HUES48 (cell line): ENCODE measurements at regions not wholly inside any gene's neighbourhood (a gene's known extent, or its start where the extent isn't known, plus 50 kb on each side); places are given as distances from the start of the nearest gene placed in this dataset.

Experiments used
- H3K27ac ChIP-seq: one replicate; pipeline ENCODE4 v1.7.0; 2013; ENCODE audit warnings: low read depth, low read length, inconsistent platforms
- H3K27me3 ChIP-seq: 2 replicates; pipeline ENCODE4 v1.6.1; 2013; ENCODE audit warnings: mild to moderate bottlenecking, low read length; ENCODE audit not compliant: control insufficient read depth, insufficient read depth
- H3K36me3 ChIP-seq: 2 replicates; pipeline ENCODE4 v1.6.1; 2013; ENCODE audit warnings: low read length; ENCODE audit not compliant: control insufficient read depth, insufficient read depth
- H3K4me1 ChIP-seq: 2 replicates; pipeline ENCODE4 v1.6.1; 2013; ENCODE audit warnings: mild to moderate bottlenecking, low read length; ENCODE audit not compliant: control insufficient read depth, insufficient read depth
- H3K4me3 ChIP-seq: 2 replicates; pipeline ENCODE4 v1.5.1; 2013; ENCODE audit warnings: mild to moderate bottlenecking, low read depth, low read length
- H3K9ac ChIP-seq: 2 replicates; pipeline ENCODE4 v1.6.1; 2013; ENCODE audit warnings: mild to moderate bottlenecking, low read depth, low read length, moderate library complexity
- H3K9me3 ChIP-seq: 2 replicates; pipeline ENCODE4 v1.6.1; 2013; ENCODE audit warnings: low read length; ENCODE audit not compliant: control insufficient read depth, insufficient read depth

- Histone ChIP-seq H3K9me3 (no peaks in the 10 kb centered on the region; the same call in 1 of the 2 replicates), H3K27me3 (no peaks in the 10 kb centered on the region), H3K27ac (no peak overlapping the region), H3K4me1 (0 out of 2 replicates have a peak, but pooled peaks cover under 1% of the 10 kb centered on the region), H3K4me3 (no peak overlapping the region), H3K9ac (no peak overlapping the region), H3K36me3 (no peaks in the 10 kb centered on the region)
Observed at GRCh38 chr6:21648475-21649050, 55.0 kb downstream of the SOX4 start.

GRCh38 chr6:21653323-21653722, 59.8 kb downstream of the SOX4 start:
- no peak overlapping the region for H3K9ac ChIP-seq
- no peak overlapping the region for H3K4me3 ChIP-seq
- H3K4me1 ChIP-seq, result peaks cover 10% of the 10 kb centered on the region
- H3K27ac ChIP-seq, result no peak overlapping the region
- H3K9me3 ChIP-seq, result no peaks in the 10 kb centered on the region; the same call in 1 of the 2 replicates
- H3K27me3 ChIP-seq, result no peaks in the 10 kb centered on the region
- H3K36me3 ChIP-seq, result no peaks in the 10 kb centered on the region

- Histone ChIP-seq H3K9me3 (no peaks in the 10 kb centered on the region; the same call in 1 of the 2 replicates), H3K4me1 (peaks cover 10% of the 10 kb centered on the region), H3K27ac (no peak overlapping the region), H3K27me3 (no peaks in the 10 kb centered on the region), H3K4me3 (peak overlapping the region; percentile 18; the same call in 1 of the 2 replicates), H3K9ac (no peak overlapping the region), H3K36me3 (no peaks in the 10 kb centered on the region)
Observed at GRCh38 chr6:21653905-21654304, 60.4 kb downstream of the SOX4 start.

- H3K36me3 ChIP-seq, result no peaks in the 10 kb centered on the region
- H3K9me3 ChIP-seq, result no peaks in the 10 kb centered on the region; the same call in 1 of the 2 replicates
- H3K4me1 ChIP-seq, result peaks cover 10% of the 10 kb centered on the region
- no peaks in the 10 kb centered on the region for H3K27me3 ChIP-seq
- H3K4me3 ChIP-seq, result peak overlapping the region; percentile 18; the same call in 1 of the 2 replicates
- no peak overlapping the region for H3K27ac ChIP-seq
- H3K9ac ChIP-seq, result no peak overlapping the region
Observed at GRCh38 chr6:21654361-21654760, 60.8 kb downstream of the SOX4 start.

- Histone ChIP-seq H3K9me3 (no peaks in the 10 kb centered on the region), H3K27ac (peak overlapping the region; percentile 72), H3K4me1 (peaks cover 25% of the 10 kb centered on the region), H3K36me3 (peaks cover 8% of the 10 kb centered on the region), H3K4me3 (peak overlapping the region; percentile 86), H3K27me3 (peaks cover 19% of the 10 kb centered on the region), H3K9ac (peak overlapping the region; percentile 83)
Observed at GRCh38 chr6:21663966-21664313, 70.4 kb downstream of the SOX4 start.

DNA sequence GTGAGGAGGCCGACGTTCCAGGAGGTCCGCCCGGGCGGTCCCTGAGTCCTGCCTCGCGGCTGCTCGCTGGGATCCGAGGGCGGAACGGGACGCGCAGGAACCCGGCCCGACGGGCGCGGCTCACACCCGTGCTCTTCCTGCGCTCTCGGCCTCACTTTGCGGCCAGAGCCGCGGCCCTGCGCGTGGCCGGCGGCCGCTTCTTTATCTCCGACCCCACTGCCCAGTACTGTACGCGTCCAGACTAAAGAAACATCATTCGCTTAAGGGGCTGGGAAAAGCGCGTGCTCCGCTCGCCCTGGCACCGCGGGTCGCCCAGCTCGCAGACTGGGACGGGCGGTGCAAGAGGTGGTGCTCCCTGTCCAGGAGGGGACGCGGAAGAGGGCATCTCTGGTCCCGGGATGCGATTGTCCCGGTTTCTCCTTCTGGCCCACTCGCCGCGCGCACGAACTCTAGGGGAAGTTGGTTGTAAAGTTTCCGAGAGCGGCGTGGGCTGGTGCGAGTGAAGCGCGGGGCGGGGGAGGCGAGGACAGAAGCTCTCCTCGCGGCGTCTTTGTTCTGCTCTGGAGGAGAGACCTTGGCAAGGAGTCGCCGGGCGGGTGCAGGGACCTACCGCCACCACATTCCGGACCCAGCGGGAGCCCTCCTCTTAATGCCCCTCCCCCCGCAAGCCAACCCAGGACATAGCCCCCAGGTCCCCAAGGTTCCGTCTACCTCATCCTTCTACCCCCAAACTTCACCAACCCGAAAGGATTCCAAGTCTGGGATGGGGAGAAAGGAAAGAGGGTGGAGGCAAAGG, 71.0 kb downstream of the SOX4 start:
- H3K4me1 ChIP-seq, result peaks cover 31% of the 10 kb centered on the region
- H3K36me3 ChIP-seq, result peaks cover 14% of the 10 kb centered on the region
- peak overlapping the region; percentile 83 for H3K9ac ChIP-seq
- H3K4me3 ChIP-seq, result peak overlapping the region; percentile 86
- peaks cover 19% of the 10 kb centered on the region for H3K27me3 ChIP-seq
- no peaks in the 10 kb centered on the region for H3K9me3 ChIP-seq
- H3K27ac ChIP-seq, result peak overlapping the region; percentile 90

DNA sequence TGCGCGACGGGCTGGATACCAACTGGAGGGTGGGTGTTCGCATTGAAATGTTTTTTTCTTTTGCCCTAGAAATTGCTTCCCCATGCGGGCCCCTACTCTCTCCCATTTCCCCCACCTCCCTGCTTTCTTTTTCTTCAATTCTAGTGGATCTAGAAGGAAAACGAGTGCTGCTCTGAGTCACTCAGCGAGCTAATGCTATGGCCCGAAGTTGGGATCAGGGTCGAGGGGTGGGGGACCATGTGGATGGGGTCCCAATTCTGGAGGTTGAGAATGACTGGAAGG, 71.5 kb downstream of the SOX4 start:
- Histone ChIP-seq H3K27me3 (peaks cover 19% of the 10 kb centered on the region), H3K27ac (peak overlapping the region; percentile 90), H3K9me3 (no peaks in the 10 kb centered on the region), H3K4me3 (peak overlapping the region; percentile 86), H3K36me3 (peaks cover 16% of the 10 kb centered on the region), H3K9ac (peak overlapping the region; percentile 81), H3K4me1 (peaks cover 33% of the 10 kb centered on the region)

GRCh38 chr6:21665392-21666200, 72.0 kb downstream of the SOX4 start:
- Histone ChIP-seq H3K4me1 (peaks cover 35% of the 10 kb centered on the region), H3K9ac (peak overlapping the region; percentile 81), H3K27me3 (peaks cover 19% of the 10 kb centered on the region), H3K9me3 (no peaks in the 10 kb centered on the region), H3K36me3 (peaks cover 19% of the 10 kb centered on the region), H3K4me3 (peak overlapping the region; percentile 86), H3K27ac (peak overlapping the region; percentile 90)

- peaks cover 19% of the 10 kb centered on the region for H3K27me3 ChIP-seq
- H3K4me1 ChIP-seq, result peaks cover 42% of the 10 kb centered on the region
- peaks cover 26% of the 10 kb centered on the region for H3K36me3 ChIP-seq
- H3K4me3 ChIP-seq, result peak overlapping the region; percentile 86
- H3K9ac ChIP-seq, result peak overlapping the region; percentile 82
- H3K9me3 ChIP-seq, result no peaks in the 10 kb centered on the region
- H3K27ac ChIP-seq, result peak overlapping the region; percentile 90
Observed at GRCh38 chr6:21666201-21666691, 72.7 kb downstream of the SOX4 start.

GRCh38 chr6:21666853-21667681, 73.5 kb downstream of the SOX4 start:
- Histone ChIP-seq H3K27me3 (peaks cover 19% of the 10 kb centered on the region), H3K4me1 (peaks cover 42% of the 10 kb centered on the region), H3K4me3 (peak overlapping the region; percentile 86), H3K36me3 (peaks cover 28% of the 10 kb centered on the region), H3K9me3 (no peaks in the 10 kb centered on the region), H3K9ac (peak overlapping the region; percentile 82), H3K27ac (peak overlapping the region; percentile 90)
